PC-9 (cell line): ENCODE measurements at regions not wholly inside any gene's neighbourhood (a gene's known extent, or its start where the extent isn't known, plus 50 kb on each side); places are given as distances from the start of the nearest gene placed in this dataset.

Experiments
- EZH2 ChIP-seq: fragments of 200-600 bp; sonication (generic); IDR thresholded peaks from 2 replicates; pipeline ENCODE4 v1.8.0; 2017; ENCODE audit warnings: antibody characterized with exemption, low read depth
- TF ChIP-seq, protein P1 (sequence below): fragments of 200-600 bp; sonication (generic); conservative IDR thresholded peaks from 2 replicates; pipeline ENCODE4 v1.6.1; 2017; ENCODE audit warnings: mixed run types, antibody characterized with exemption, mild to moderate bottlenecking, moderate library complexity

DNA sequence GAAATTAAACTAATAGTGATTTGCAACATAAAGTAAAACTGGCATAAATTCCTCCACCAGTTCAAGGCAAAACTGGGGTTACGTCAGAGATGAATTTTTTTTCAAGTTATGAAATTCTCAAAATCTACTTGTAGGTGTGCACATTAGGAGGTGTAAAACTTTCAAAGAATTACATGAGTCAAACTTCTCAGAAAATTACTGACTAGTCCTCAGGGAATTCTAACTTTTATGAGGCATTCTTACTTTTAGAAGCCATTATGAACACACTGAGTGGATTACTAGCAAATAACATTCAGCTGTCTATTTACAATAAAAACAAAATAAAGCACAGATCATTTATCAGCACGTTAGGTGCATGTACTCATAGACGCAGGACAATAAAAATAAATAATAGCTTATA is 348.7 kb downstream of the CDH11 start:
- TF ChIP-seq, protein P1, sequence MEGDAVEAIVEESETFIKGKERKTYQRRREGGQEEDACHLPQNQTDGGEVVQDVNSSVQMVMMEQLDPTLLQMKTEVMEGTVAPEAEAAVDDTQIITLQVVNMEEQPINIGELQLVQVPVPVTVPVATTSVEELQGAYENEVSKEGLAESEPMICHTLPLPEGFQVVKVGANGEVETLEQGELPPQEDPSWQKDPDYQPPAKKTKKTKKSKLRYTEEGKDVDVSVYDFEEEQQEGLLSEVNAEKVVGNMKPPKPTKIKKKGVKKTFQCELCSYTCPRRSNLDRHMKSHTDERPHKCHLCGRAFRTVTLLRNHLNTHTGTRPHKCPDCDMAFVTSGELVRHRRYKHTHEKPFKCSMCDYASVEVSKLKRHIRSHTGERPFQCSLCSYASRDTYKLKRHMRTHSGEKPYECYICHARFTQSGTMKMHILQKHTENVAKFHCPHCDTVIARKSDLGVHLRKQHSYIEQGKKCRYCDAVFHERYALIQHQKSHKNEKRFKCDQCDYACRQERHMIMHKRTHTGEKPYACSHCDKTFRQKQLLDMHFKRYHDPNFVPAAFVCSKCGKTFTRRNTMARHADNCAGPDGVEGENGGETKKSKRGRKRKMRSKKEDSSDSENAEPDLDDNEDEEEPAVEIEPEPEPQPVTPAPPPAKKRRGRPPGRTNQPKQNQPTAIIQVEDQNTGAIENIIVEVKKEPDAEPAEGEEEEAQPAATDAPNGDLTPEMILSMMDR, result no peak
- TF ChIP-seq EZH2, result no peak
